ENCODE measurements at regions not wholly inside any gene's neighbourhood (a gene's known extent, or its start where the extent isn't known, plus 50 kb on each side); places are given as distances from the start of the nearest gene placed in this dataset.

- Histone ChIP-seq H3K36me3 (ENCODE audit: control insufficient read depth in 1 of 2, insufficient read depth in 2 of 2, low read length in 2 of 2) (no peaks in the 10 kb centered on the region), H3K27me3 (ENCODE audit: low read depth, low read length) (no peaks in the 10 kb centered on the region), H3K4me3 (ENCODE audit: low read depth in 1 of 2, low read length in 2 of 2) (no peak overlapping the region), H3K4me1 (ENCODE audit: control insufficient read depth in 1 of 2, insufficient read depth in 2 of 2, low read length in 2 of 2) (no peaks in the 10 kb centered on the region), H3K27ac (ENCODE audit: low read length) (no peak overlapping the region), H3K9me3 (ENCODE audit: control insufficient read depth in 1 of 2, low read length in 2 of 2) (peaks cover 2 to 5% of the 10 kb centered on the region in 2 donors)
Measured at GRCh38 chr13:22563272-22563671, 617.5 kb upstream of the SGCG start.

- no peaks in the 10 kb centered on the region for H3K9me3 ChIP-seq (ENCODE audit: control insufficient read depth in 1 of 2, low read length in 2 of 2)
- H3K4me3 ChIP-seq (ENCODE audit: low read depth in 1 of 2, low read length in 2 of 2), result no peak overlapping the region
- no peaks in the 10 kb centered on the region for H3K36me3 ChIP-seq (ENCODE audit: control insufficient read depth in 1 of 2, insufficient read depth in 2 of 2, low read length in 2 of 2)
- H3K4me1 ChIP-seq (ENCODE audit: control insufficient read depth in 1 of 2, insufficient read depth in 2 of 2, low read length in 2 of 2), result no peaks in the 10 kb centered on the region
- no peaks in the 10 kb centered on the region for H3K27me3 ChIP-seq (ENCODE audit: low read depth, low read length)
- no peak overlapping the region for H3K27ac ChIP-seq (ENCODE audit: low read length)
Measured at GRCh38 chr13:22569811-22570210, 611.0 kb upstream of the SGCG start.

DNA sequence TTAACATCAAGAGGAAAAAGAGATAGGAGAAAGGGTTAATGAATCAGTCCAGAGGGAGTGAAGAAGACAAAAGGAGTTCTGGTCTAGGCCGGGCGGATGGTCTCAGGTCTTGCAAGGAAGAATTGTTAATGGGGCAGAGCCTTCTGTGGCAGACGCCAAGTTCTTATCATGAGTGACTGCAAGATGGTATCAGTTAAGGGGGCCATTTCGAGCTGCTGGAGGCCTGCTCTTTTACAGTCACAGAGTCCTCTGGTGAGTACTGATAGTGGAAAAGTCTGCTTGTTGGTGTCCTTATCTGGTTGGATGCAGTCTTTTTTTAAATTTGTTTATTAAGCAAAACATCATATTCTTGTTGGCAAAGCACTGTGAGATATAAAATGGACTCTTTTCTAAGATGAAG lies 590.9 kb upstream of the SGCG start:
- Histone ChIP-seq H3K4me1 (ENCODE audit: control insufficient read depth in 1 of 2, insufficient read depth in 2 of 2, low read length in 2 of 2) (no peaks in the 10 kb centered on the region), H3K36me3 (ENCODE audit: control insufficient read depth in 1 of 2, insufficient read depth in 2 of 2, low read length in 2 of 2) (no peaks in the 10 kb centered on the region), H3K9me3 (ENCODE audit: control insufficient read depth in 1 of 2, low read length in 2 of 2) (no peaks in the 10 kb centered on the region), H3K27me3 (ENCODE audit: low read depth, low read length) (no peaks in the 10 kb centered on the region), H3K27ac (ENCODE audit: low read length) (no peak overlapping the region), H3K4me3 (ENCODE audit: low read depth in 1 of 2, low read length in 2 of 2) (no peak overlapping the region)

- H3K36me3 ChIP-seq (ENCODE audit: control insufficient read depth in 1 of 2, insufficient read depth in 2 of 2, low read length in 2 of 2), result no peaks in the 10 kb centered on the region
- H3K27ac ChIP-seq (ENCODE audit: low read length), result no peak overlapping the region
- no peak overlapping the region for H3K4me3 ChIP-seq (ENCODE audit: low read depth in 1 of 2, low read length in 2 of 2)
- H3K27me3 ChIP-seq (ENCODE audit: low read depth, low read length), result no peaks in the 10 kb centered on the region
- no peaks in the 10 kb centered on the region for H3K9me3 ChIP-seq (ENCODE audit: control insufficient read depth in 1 of 2, low read length in 2 of 2)
- no peaks in the 10 kb centered on the region for H3K4me1 ChIP-seq (ENCODE audit: control insufficient read depth in 1 of 2, insufficient read depth in 2 of 2, low read length in 2 of 2)
Measured at GRCh38 chr13:22592515-22592914, 588.3 kb upstream of the SGCG start.

GRCh38 chr13:22594041-22594440 lies 586.7 kb upstream of the SGCG start:
- H3K9me3 ChIP-seq (ENCODE audit: control insufficient read depth in 1 of 2, low read length in 2 of 2), result no peaks in the 10 kb centered on the region

GRCh38 chr13:22596171-22596863 lies 584.5 kb upstream of the SGCG start:
- Histone ChIP-seq H3K9me3 (ENCODE audit: control insufficient read depth in 1 of 2, low read length in 2 of 2) (no peaks in the 10 kb centered on the region), H3K27ac (ENCODE audit: low read length) (no peak overlapping the region), H3K4me3 (ENCODE audit: low read depth in 1 of 2, low read length in 2 of 2) (no peak overlapping the region), H3K27me3 (ENCODE audit: low read depth, low read length) (no peaks in the 10 kb centered on the region), H3K36me3 (ENCODE audit: control insufficient read depth in 1 of 2, insufficient read depth in 2 of 2, low read length in 2 of 2) (no peaks in the 10 kb centered on the region), H3K4me1 (ENCODE audit: control insufficient read depth in 1 of 2, insufficient read depth in 2 of 2, low read length in 2 of 2) (no peaks in the 10 kb centered on the region)

More at GRCh38 chr13:22594041-22594440, 586.7 kb upstream of the SGCG start:
- Histone ChIP-seq H3K27ac (ENCODE audit: low read length) (no peak overlapping the region), H3K36me3 (ENCODE audit: control insufficient read depth in 1 of 2, insufficient read depth in 2 of 2, low read length in 2 of 2) (no peaks in the 10 kb centered on the region), H3K4me1 (ENCODE audit: control insufficient read depth in 1 of 2, insufficient read depth in 2 of 2, low read length in 2 of 2) (no peaks in the 10 kb centered on the region), H3K27me3 (ENCODE audit: low read depth, low read length) (no peaks in the 10 kb centered on the region), H3K4me3 (ENCODE audit: low read depth in 1 of 2, low read length in 2 of 2) (no peak overlapping the region)

GRCh38 chr13:22599156-22599555 lies 581.6 kb upstream of the SGCG start:
- Histone ChIP-seq H3K4me3 (ENCODE audit: low read depth in 1 of 2, low read length in 2 of 2) (no peak overlapping the region), H3K27me3 (ENCODE audit: low read depth, low read length) (no peaks in the 10 kb centered on the region), H3K36me3 (ENCODE audit: control insufficient read depth in 1 of 2, insufficient read depth in 2 of 2, low read length in 2 of 2) (no peaks in the 10 kb centered on the region), H3K27ac (ENCODE audit: low read length) (no peak overlapping the region), H3K4me1 (ENCODE audit: control insufficient read depth in 1 of 2, insufficient read depth in 2 of 2, low read length in 2 of 2) (no peaks in the 10 kb centered on the region), H3K9me3 (ENCODE audit: control insufficient read depth in 1 of 2, low read length in 2 of 2) (peaks cover 0 to 2% of the 10 kb centered on the region in 2 donors)

GRCh38 chr13:22618002-22618401 lies 562.8 kb upstream of the SGCG start:
- Histone ChIP-seq H3K36me3 (ENCODE audit: control insufficient read depth in 1 of 2, insufficient read depth in 2 of 2, low read length in 2 of 2) (no peaks in the 10 kb centered on the region), H3K4me1 (ENCODE audit: control insufficient read depth in 1 of 2, insufficient read depth in 2 of 2, low read length in 2 of 2) (no peaks in the 10 kb centered on the region), H3K27me3 (ENCODE audit: low read depth, low read length) (no peaks in the 10 kb centered on the region), H3K27ac (ENCODE audit: low read length) (no peak overlapping the region), H3K4me3 (ENCODE audit: low read depth in 1 of 2, low read length in 2 of 2) (no peak overlapping the region), H3K9me3 (ENCODE audit: control insufficient read depth in 1 of 2, low read length in 2 of 2) (peaks cover 0 to 2% of the 10 kb centered on the region in 2 donors)

- Histone ChIP-seq H3K36me3 (ENCODE audit: control insufficient read depth in 1 of 2, insufficient read depth in 2 of 2, low read length in 2 of 2) (no peaks in the 10 kb centered on the region), H3K4me1 (ENCODE audit: control insufficient read depth in 1 of 2, insufficient read depth in 2 of 2, low read length in 2 of 2) (no peaks in the 10 kb centered on the region), H3K4me3 (ENCODE audit: low read depth in 1 of 2, low read length in 2 of 2) (no peak overlapping the region), H3K9me3 (ENCODE audit: control insufficient read depth in 1 of 2, low read length in 2 of 2) (peaks cover 5 to 6% of the 10 kb centered on the region in 2 donors), H3K27ac (ENCODE audit: low read length) (no peak overlapping the region), H3K27me3 (ENCODE audit: low read depth, low read length) (no peaks in the 10 kb centered on the region)
Measured at GRCh38 chr13:22625691-22626090, 555.1 kb upstream of the SGCG start.

GRCh38 chr13:22629374-22629773 lies 551.4 kb upstream of the SGCG start:
- Histone ChIP-seq H3K27me3 (ENCODE audit: low read depth, low read length) (no peaks in the 10 kb centered on the region), H3K36me3 (ENCODE audit: control insufficient read depth in 1 of 2, insufficient read depth in 2 of 2, low read length in 2 of 2) (no peaks in the 10 kb centered on the region), H3K9me3 (ENCODE audit: control insufficient read depth in 1 of 2, low read length in 2 of 2) (peaks cover 0 to 2% of the 10 kb centered on the region in 2 donors), H3K4me3 (ENCODE audit: low read depth in 1 of 2, low read length in 2 of 2) (no peak overlapping the region), H3K27ac (ENCODE audit: low read length) (no peak overlapping the region), H3K4me1 (ENCODE audit: control insufficient read depth in 1 of 2, insufficient read depth in 2 of 2, low read length in 2 of 2) (no peaks in the 10 kb centered on the region)

- H3K4me3 ChIP-seq (ENCODE audit: low read depth in 1 of 2, low read length in 2 of 2), result no peak overlapping the region
Measured at GRCh38 chr13:22642088-22642487, 538.7 kb upstream of the SGCG start.

DNA sequence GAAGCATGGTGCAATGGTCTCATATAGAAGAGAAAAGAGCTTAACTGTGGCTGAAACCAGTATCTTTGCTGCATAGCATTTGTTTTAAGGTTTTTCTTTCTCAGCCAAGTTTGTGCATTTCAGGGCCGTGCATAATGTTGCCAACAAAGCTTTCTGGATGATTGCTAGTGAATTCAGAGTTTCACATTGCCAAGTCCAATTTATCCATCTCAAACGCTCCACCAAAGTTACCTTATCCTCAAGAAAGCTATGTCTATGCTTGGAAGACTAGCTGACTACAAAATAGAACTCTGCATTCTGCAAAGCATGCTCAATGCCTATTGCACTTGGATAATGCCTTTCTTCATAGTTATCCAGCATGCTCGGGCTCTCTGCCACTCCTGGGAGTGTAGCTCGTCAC lies 535.8 kb upstream of the SGCG start:
- Histone ChIP-seq H3K9me3 (ENCODE audit: control insufficient read depth in 1 of 2, low read length in 2 of 2) (no peaks in the 10 kb centered on the region), H3K27ac (ENCODE audit: low read length) (no peak overlapping the region), H3K4me3 (ENCODE audit: low read depth in 1 of 2, low read length in 2 of 2) (no peak overlapping the region), H3K4me1 (ENCODE audit: control insufficient read depth in 1 of 2, insufficient read depth in 2 of 2, low read length in 2 of 2) (no peaks in the 10 kb centered on the region), H3K36me3 (ENCODE audit: control insufficient read depth in 1 of 2, insufficient read depth in 2 of 2, low read length in 2 of 2) (no peaks in the 10 kb centered on the region), H3K27me3 (ENCODE audit: low read depth, low read length) (no peaks in the 10 kb centered on the region)

More at GRCh38 chr13:22642088-22642487, 538.7 kb upstream of the SGCG start:
- Histone ChIP-seq H3K27ac (ENCODE audit: low read length) (no peak overlapping the region), H3K27me3 (ENCODE audit: low read depth, low read length) (no peaks in the 10 kb centered on the region), H3K9me3 (ENCODE audit: control insufficient read depth in 1 of 2, low read length in 2 of 2) (no peaks in the 10 kb centered on the region), H3K36me3 (ENCODE audit: control insufficient read depth in 1 of 2, insufficient read depth in 2 of 2, low read length in 2 of 2) (no peaks in the 10 kb centered on the region), H3K4me1 (ENCODE audit: control insufficient read depth in 1 of 2, insufficient read depth in 2 of 2, low read length in 2 of 2) (no peaks in the 10 kb centered on the region)
